ENCODE measurements at regions not wholly inside any gene's neighbourhood (a gene's known extent, or its start where the extent isn't known, plus 50 kb on each side); places are given as distances from the start of the nearest gene placed in this dataset.

- Histone ChIP-seq H2AK9ac (replicated peaks; ENCODE audit: low read depth, low read length, poor library complexity) (no peak overlapping the region), H3K4me2 (ENCODE audit: low read depth, low read length) (no peak overlapping the region), H3K79me1 (ENCODE audit: low read depth in 1 of 2, low read length in 2 of 2) (no peaks in the 10 kb centered on the region), H2AFZ (replicated peaks; ENCODE audit: low read length, poor library complexity) (no peak overlapping the region), H3K9me3 (ENCODE audit: control insufficient read depth, insufficient read depth, low read length) (no peaks in the 10 kb centered on the region), H4K91ac (ENCODE audit: insufficient read depth, low read depth, low read length) (no peak overlapping the region), H3K23ac (ENCODE audit: low read depth, low read length) (no peak overlapping the region), H2AK5ac (ENCODE audit: low read depth, low read length) (no peak overlapping the region), H4K8ac (ENCODE audit: low read depth in 2 of 2, low read length in 2 of 2) (no peak overlapping the region), H3K36me3 (ENCODE audit: control insufficient read depth, insufficient read depth, low read length) (no peaks in the 10 kb centered on the region), H2BK120ac (ENCODE audit: low read depth, low read length) (no peak overlapping the region), H4K5ac (ENCODE audit: low read depth, low read length) (no peak overlapping the region), H2BK20ac (ENCODE audit: low read depth, low read length) (no peak overlapping the region), H3K4me1 (ENCODE audit: control insufficient read depth, insufficient read depth, low read length) (no peaks in the 10 kb centered on the region), H2BK15ac (ENCODE audit: low read depth, low read length) (no peak overlapping the region), H2BK5ac (ENCODE audit: low read depth, low read length, poor library complexity, severe bottlenecking) (no peak overlapping the region), H4K20me1 (ENCODE audit: insufficient read depth, low read length) (no peaks in the 10 kb centered on the region), H3K4me3 (ENCODE audit: insufficient read depth, low read depth, low read length) (no peak overlapping the region), H3K56ac (ENCODE audit: extremely low read depth, insufficient read depth, low read length) (no peak overlapping the region), H3K27ac (ENCODE audit: insufficient read depth, low read length) (no peak overlapping the region), H3K27me3 (ENCODE audit: control insufficient read depth, insufficient read depth, low read length) (no peaks in the 10 kb centered on the region), H3K9me1 (ENCODE audit: insufficient read depth, low read length) (no peaks in the 10 kb centered on the region), H3K9ac (ENCODE audit: low read depth, low read length) (no peak overlapping the region), H3K18ac (ENCODE audit: low read depth, low read length) (no peak overlapping the region), H3K4ac (ENCODE audit: low read depth, low read length) (no peak overlapping the region), H3K14ac (replicated peaks; ENCODE audit: low read depth, low read length) (no peak overlapping the region)
- in situ Hi-C loops (cut with MboI; ENCODE audit: low sequenced_read_pairs) (no loop called here), intact Hi-C loops (cut with micrococcal nuclease) (no loop called here), dilution Hi-C loops (cut with HindIII; ENCODE audit: low sequenced_read_pairs, unreplicated experiment) (no loop called here)
- no peak for DNase-seq
- CTCF ChIA-PET, result no interaction called here
- ATAC-seq (ENCODE audit: low read depth), result no peak
- TF ChIP-seq SMC3 (IDR thresholded peaks at IDR 0.05; ENCODE audit: low read depth, low read length) (no peak), MAZ (IDR thresholded peaks at IDR 0.05; ENCODE audit: borderline replicate concordance, low read depth, low read length) (no peak), MXI1 (IDR thresholded peaks at IDR 0.05; ENCODE audit: borderline replicate concordance, low read depth, low read length) (no peak), POLR2A (IDR thresholded peaks at IDR 0.05; ENCODE audit: low read depth, low read length) (no peak), NFE2L2 (IDR thresholded peaks at IDR 0.05; ENCODE audit: low read depth, low read length) (no peak), MAFK (IDR thresholded peaks at IDR 0.05; ENCODE audit: low read depth, low read length) (no peak), CEBPB (IDR thresholded peaks at IDR 0.05; ENCODE audit: low read depth, low read length) (no peak), RCOR1 (IDR thresholded peaks at IDR 0.05; ENCODE audit: insufficient replicate concordance, low read length) (no peak), BHLHE40 (IDR thresholded peaks at IDR 0.05; ENCODE audit: low read depth, low read length) (no peak), CHD1 (IDR thresholded peaks at IDR 0.05; ENCODE audit: low read depth, low read length) (no peak), CTCF (conservative IDR thresholded peaks at IDR 0.05; ENCODE audit: low read depth, low read length) (no peak), RFX5 (IDR thresholded peaks at IDR 0.05; ENCODE audit: low read depth, low read length) (no peak), RAD21 (IDR thresholded peaks at IDR 0.05; ENCODE audit: low read length) (no peak), FOS (IDR thresholded peaks at IDR 0.05; ENCODE audit: low read depth, low read length) (no peak)
- TF ChIP-seq, protein P1, sequence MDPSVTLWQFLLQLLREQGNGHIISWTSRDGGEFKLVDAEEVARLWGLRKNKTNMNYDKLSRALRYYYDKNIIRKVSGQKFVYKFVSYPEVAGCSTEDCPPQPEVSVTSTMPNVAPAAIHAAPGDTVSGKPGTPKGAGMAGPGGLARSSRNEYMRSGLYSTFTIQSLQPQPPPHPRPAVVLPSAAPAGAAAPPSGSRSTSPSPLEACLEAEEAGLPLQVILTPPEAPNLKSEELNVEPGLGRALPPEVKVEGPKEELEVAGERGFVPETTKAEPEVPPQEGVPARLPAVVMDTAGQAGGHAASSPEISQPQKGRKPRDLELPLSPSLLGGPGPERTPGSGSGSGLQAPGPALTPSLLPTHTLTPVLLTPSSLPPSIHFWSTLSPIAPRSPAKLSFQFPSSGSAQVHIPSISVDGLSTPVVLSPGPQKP (IDR thresholded peaks at IDR 0.05; ENCODE audit: borderline replicate concordance, low read depth, low read length), result no peak
- TF ChIP-seq, protein P2, sequence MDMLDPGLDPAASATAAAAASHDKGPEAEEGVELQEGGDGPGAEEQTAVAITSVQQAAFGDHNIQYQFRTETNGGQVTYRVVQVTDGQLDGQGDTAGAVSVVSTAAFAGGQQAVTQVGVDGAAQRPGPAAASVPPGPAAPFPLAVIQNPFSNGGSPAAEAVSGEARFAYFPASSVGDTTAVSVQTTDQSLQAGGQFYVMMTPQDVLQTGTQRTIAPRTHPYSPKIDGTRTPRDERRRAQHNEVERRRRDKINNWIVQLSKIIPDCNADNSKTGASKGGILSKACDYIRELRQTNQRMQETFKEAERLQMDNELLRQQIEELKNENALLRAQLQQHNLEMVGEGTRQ (IDR thresholded peaks at IDR 0.05; ENCODE audit: low read depth, low read length), result no peak
- POLR2A ChIA-PET (ENCODE audit: unreplicated experiment), result no interaction called here
- no TSS peak for BruUV-seq (replicated peaks)
Observed at GRCh38 chr2:18848646-18849045, 259.3 kb upstream of the NT5C1B start.

All from IMR-90 (cell line).